Trophoblast cell (in vitro differentiated cells and primary cell): ENCODE measurements at regions not wholly inside any gene's neighbourhood (a gene's known extent, or its start where the extent isn't known, plus 50 kb on each side); places are given as distances from the start of the nearest gene placed in this dataset.

ENCODE experiments used
- DNase-seq, 2 donors: peaks; one replicate each; pipeline ENCODE4 v3.0.0-alpha.2; 2016
- H2AFZ ChIP-seq: 2 replicates; pipeline ENCODE4 v1.6.1; 2013; ENCODE audit warnings: low read length, moderate library complexity, mild to moderate bottlenecking; ENCODE audit not compliant: insufficient read depth, poor library complexity
- H2AK5ac ChIP-seq: 2 replicates; pipeline ENCODE4 v1.6.1; 2013; ENCODE audit warnings: mild to moderate bottlenecking, low read length
- H2BK120ac ChIP-seq: 2 replicates; pipeline ENCODE4 v1.6.1; 2013; ENCODE audit warnings: low read length, mild to moderate bottlenecking, moderate library complexity; ENCODE audit not compliant: insufficient read depth, poor library complexity
- H2BK12ac ChIP-seq: 2 replicates; pipeline ENCODE4 v1.6.1; 2013; ENCODE audit warnings: mild to moderate bottlenecking, low read length, moderate library complexity
- H2BK5ac ChIP-seq: 2 replicates; pipeline ENCODE4 v1.6.1; 2013; ENCODE audit warnings: low read length, low read depth, moderate library complexity, mild to moderate bottlenecking; ENCODE audit not compliant: poor library complexity
- H3K14ac ChIP-seq: 2 replicates; pipeline ENCODE4 v1.6.1; 2013; ENCODE audit warnings: mild to moderate bottlenecking, low read length
- H3K18ac ChIP-seq: 2 replicates; pipeline ENCODE4 v1.6.1; 2013; ENCODE audit warnings: mild to moderate bottlenecking, low read length
- H3K23ac ChIP-seq: 2 replicates; pipeline ENCODE4 v1.6.1; 2013; ENCODE audit warnings: low read length
- H3K27ac ChIP-seq: 2 replicates; pipeline ENCODE4 v1.5.1; 2013; ENCODE audit warnings: low read depth, mild to moderate bottlenecking, inconsistent platforms, low read length, moderate library complexity
- H3K27me3 ChIP-seq: 2 replicates; pipeline ENCODE4 v1.6.1; 2013; ENCODE audit warnings: inconsistent platforms, mild to moderate bottlenecking, low read length, moderate library complexity; ENCODE audit not compliant: insufficient read depth
- H3K36me3 ChIP-seq, 2 experiments: 1 replicate in 1 of 2; 2 replicates in 1 of 2; pipeline ENCODE4 v1.6.1; 2013; ENCODE audit warnings: low read length in 2 of 2, mild to moderate bottlenecking in 2 of 2, moderate library complexity in 1 of 2; ENCODE audit not compliant: insufficient read depth in 2 of 2, control insufficient read depth in 1 of 2
- H3K4ac ChIP-seq: 2 replicates; pipeline ENCODE4 v1.6.1; 2013; ENCODE audit warnings: low read depth, mild to moderate bottlenecking, low read length, moderate library complexity
- H3K4me1 ChIP-seq, 2 experiments: 1 replicate in 1 of 2; 2 replicates in 1 of 2; pipeline ENCODE4 v1.6.1; 2013; ENCODE audit warnings: low read length in 2 of 2, mild to moderate bottlenecking in 2 of 2, moderate library complexity in 1 of 2; ENCODE audit not compliant: insufficient read depth in 2 of 2, control insufficient read depth in 1 of 2
- H3K4me2 ChIP-seq: 2 replicates; pipeline ENCODE4 v1.6.1; 2013; ENCODE audit warnings: inconsistent platforms, mild to moderate bottlenecking, low read length, moderate library complexity
- H3K4me3 ChIP-seq: 2 replicates; pipeline ENCODE4 v1.5.1; 2013; ENCODE audit warnings: mild to moderate bottlenecking, low read depth, low read length, inconsistent platforms
- H3K79me1 ChIP-seq: one replicate; pipeline ENCODE4 v1.6.1; 2013; ENCODE audit warnings: low read length
- H3K79me2 ChIP-seq: 2 replicates; pipeline ENCODE4 v1.6.1; 2013; ENCODE audit warnings: low read length, mild to moderate bottlenecking; ENCODE audit not compliant: control insufficient read depth, insufficient read depth, poor library complexity
- H3K9ac ChIP-seq: 2 replicates; pipeline ENCODE4 v1.6.1; 2013; ENCODE audit warnings: mild to moderate bottlenecking, low read length
- H3K9me3 ChIP-seq: 2 replicates; pipeline ENCODE4 v1.6.1; 2013; ENCODE audit warnings: low read depth, mild to moderate bottlenecking, control low read depth, inconsistent platforms, low read length; ENCODE audit not compliant: insufficient read depth
- H4K12ac ChIP-seq: 2 replicates; pipeline ENCODE4 v1.6.1; 2013; ENCODE audit warnings: low read depth, mild to moderate bottlenecking, low read length, moderate library complexity
- H4K8ac ChIP-seq: 2 replicates; pipeline ENCODE4 v1.6.1; 2013; ENCODE audit warnings: low read depth, mild to moderate bottlenecking, low read length, moderate library complexity
- H4K91ac ChIP-seq: one replicate; pipeline ENCODE4 v1.6.1; 2013; ENCODE audit warnings: low read depth, mild to moderate bottlenecking, low read length, moderate library complexity
- whole genome bisulfite sequencing: extraction: QIAGEN DNeasy Blood & Tissue Kit; methylation state at CpG from one replicate; pipeline ENCODE4 v1.1.7; 2013; ENCODE audit warnings: missing lambda C conversion rate; ENCODE audit not compliant: insufficient read length, insufficient coverage; ENCODE audit errors: extremely low coverage; 5-methylcytosine and 5-hydroxymethylcytosine counted together

DNA sequence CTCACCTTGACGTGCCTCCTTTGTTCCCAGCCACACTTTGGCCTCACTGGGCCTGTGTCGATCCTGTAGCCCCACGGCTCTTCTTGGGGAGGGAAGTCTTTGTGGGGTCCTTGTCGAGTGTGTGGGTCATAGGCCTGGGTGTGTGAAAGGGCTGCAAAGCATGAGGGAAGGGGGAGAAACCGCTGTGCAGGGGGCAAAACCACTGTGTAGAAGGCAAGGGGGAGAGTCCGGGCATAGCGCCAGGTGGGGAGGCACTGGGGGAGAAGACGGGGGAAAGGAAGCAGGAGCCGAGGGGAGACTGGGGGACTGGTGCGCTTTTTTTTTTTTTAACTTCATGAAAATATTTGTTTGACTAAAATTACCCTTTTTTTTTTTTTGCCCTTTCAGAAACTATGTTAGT lies 65.1 kb upstream of the RASD2 start:
- DNase-seq: no peak
- Histone ChIP-seq H2BK120ac (no peak overlapping the region), H3K4me1 (peaks cover 0 to 3% of the 10 kb centered on the region in 2 experiments), H3K27me3 (no peaks in the 10 kb centered on the region), H3K23ac (no peak overlapping the region), H3K79me1 (no peaks in the 10 kb centered on the region), H2AFZ (no peak overlapping the region), H3K36me3 (no peaks in the 10 kb centered on the region), H3K18ac (no peak overlapping the region), H2BK12ac (no peak overlapping the region), H4K12ac (no peak overlapping the region), H4K91ac (no peak overlapping the region), H3K4me2 (no peak overlapping the region), H3K4ac (no peak overlapping the region), H3K79me2 (no peaks in the 10 kb centered on the region), H3K14ac (no peak overlapping the region), H2AK5ac (no peak overlapping the region), H3K9ac (no peak overlapping the region), H2BK5ac (no peak overlapping the region), H3K4me3 (no peak overlapping the region), H4K8ac (no peak overlapping the region), H3K27ac (no peak overlapping the region), H3K9me3 (peaks cover 9% of the 10 kb centered on the region)
- no CpG with 5 or more reads among the region's 10 CpGs for WGBS

DNA sequence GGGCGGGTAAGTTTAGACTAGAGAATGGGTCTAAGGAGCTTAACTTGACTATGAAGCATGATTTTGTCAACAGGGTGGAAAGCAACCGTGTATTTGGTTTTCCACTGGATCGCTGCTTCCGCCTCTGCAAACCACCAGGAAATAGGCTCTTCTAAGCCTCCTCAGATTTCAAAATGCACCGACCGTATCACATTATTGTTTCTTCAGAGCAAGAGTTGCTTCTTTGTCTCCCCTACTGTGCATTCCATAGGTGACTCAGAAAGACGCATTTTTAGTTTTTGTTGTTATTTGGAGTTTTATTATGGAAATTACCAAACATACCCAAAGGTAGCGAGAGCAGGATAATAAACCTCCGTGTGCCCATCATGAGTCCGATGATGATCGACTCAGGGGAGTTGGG lies 64.3 kb upstream of the RASD2 start:
- Histone ChIP-seq H4K12ac (no peak overlapping the region), H2AFZ (no peak overlapping the region), H2BK120ac (no peak overlapping the region), H4K8ac (no peak overlapping the region), H3K4ac (no peak overlapping the region), H3K36me3 (no peaks in the 10 kb centered on the region), H3K9ac (no peak overlapping the region), H3K79me2 (no peaks in the 10 kb centered on the region), H3K27ac (no peak overlapping the region), H3K79me1 (no peaks in the 10 kb centered on the region), H2BK12ac (no peak overlapping the region), H4K91ac (no peak overlapping the region), H3K4me1 (peaks cover 0 to 3% of the 10 kb centered on the region in 2 experiments), H3K4me2 (no peak overlapping the region), H3K18ac (no peak overlapping the region), H2AK5ac (no peak overlapping the region), H3K23ac (no peak overlapping the region), H3K14ac (no peak overlapping the region), H2BK5ac (no peak overlapping the region), H3K27me3 (no peaks in the 10 kb centered on the region), H3K9me3 (peaks cover 7% of the 10 kb centered on the region), H3K4me3 (no peak overlapping the region)
- no CpG with 5 or more reads among the region's 11 CpGs for WGBS
- no peak for DNase-seq

DNA sequence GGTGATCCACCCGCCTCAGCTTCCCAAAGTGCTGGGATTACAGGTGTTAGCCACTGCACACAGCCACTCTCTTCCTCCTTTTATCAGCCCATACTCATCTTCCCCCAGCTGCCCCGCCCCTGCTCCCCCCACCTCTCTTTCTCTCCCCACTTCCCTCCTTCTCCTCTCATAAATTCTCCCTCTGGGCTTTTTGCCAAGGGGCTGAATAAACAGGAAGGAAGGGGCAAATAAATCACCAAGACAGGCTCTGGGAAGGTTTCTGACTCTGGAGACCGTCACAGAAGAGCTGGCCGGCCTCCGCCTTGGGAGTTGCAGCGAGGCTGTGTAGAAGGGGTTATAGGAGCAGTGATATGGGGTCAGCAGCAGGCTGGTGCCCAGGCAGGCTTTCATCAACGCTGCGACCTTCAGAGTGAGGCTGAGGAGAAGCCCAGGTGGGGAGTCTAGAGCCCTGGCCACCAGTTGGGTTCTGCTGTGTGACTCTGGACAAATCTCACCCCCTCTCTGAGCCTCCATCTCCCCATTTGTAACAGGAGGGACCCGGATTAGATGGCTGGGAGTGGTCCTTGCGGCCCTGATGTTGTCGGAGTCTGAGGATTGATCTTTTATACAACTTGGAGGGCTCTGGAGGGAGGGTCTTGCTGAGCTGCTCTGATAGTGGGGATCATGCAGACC lies 62.6 kb upstream of the RASD2 start:
- peak in 1 of 2 donors; percentile 18 for DNase-seq
- H4K91ac ChIP-seq: no peak overlapping the region
- H3K4me2 ChIP-seq: no peak overlapping the region
- no peak overlapping the region for H3K4me3 ChIP-seq
- H2BK120ac ChIP-seq: no peak overlapping the region
- H3K27ac ChIP-seq: no peak overlapping the region
- H2AK5ac ChIP-seq: no peak overlapping the region
- no peak overlapping the region for H2BK5ac ChIP-seq
- H3K14ac ChIP-seq: no peak overlapping the region
- H3K4me1 ChIP-seq: peaks cover 0 to 3% of the 10 kb centered on the region in 2 experiments
- no CpG with 5 or more reads among the region's 11 CpGs for WGBS
- H4K12ac ChIP-seq: no peak overlapping the region
- no peak overlapping the region for H3K18ac ChIP-seq
- H3K36me3 ChIP-seq: no peaks in the 10 kb centered on the region
- H3K27me3 ChIP-seq: no peaks in the 10 kb centered on the region
- H3K23ac ChIP-seq: no peak overlapping the region
- peaks cover 2% of the 10 kb centered on the region for H3K9me3 ChIP-seq
- H3K9ac ChIP-seq: no peak overlapping the region
- no peak overlapping the region for H2BK12ac ChIP-seq
- H3K79me2 ChIP-seq: no peaks in the 10 kb centered on the region
- no peak overlapping the region for H2AFZ ChIP-seq
- no peaks in the 10 kb centered on the region for H3K79me1 ChIP-seq
- no peak overlapping the region for H3K4ac ChIP-seq
- no peak overlapping the region for H4K8ac ChIP-seq

DNA sequence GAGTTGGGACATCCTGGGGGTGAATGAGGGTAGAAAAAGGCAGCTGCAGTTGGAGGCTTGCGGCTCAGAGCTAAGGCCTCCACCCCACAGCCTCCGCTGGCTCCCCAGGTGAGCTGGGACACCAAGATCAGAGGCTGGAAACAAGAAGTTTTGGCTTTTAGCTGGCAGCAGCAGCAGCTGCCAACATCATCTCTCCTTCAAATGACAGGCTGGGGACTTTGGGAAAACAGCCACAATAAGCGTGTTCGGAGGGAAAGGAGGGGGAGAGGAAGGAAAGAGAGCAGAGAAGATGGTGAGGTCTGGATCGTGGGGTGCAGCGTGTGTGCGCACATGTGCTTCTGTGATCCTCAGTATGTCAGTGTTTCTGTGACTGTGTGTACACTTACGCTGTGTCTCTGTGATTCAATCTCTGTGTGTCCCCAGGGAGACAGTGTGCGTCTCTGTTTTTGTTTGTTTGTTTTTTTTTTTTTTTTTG lies 62.0 kb upstream of the RASD2 start:
- H4K12ac ChIP-seq: no peak overlapping the region
- H3K79me2 ChIP-seq: no peaks in the 10 kb centered on the region
- H3K4me1 ChIP-seq: no peaks in the 10 kb centered on the region
- no peak overlapping the region for H3K14ac ChIP-seq
- H3K9me3 ChIP-seq: peaks cover 2% of the 10 kb centered on the region
- no peaks in the 10 kb centered on the region for H3K79me1 ChIP-seq
- no peak overlapping the region for H2AK5ac ChIP-seq
- no peak overlapping the region for H2BK120ac ChIP-seq
- no peak overlapping the region for H2BK12ac ChIP-seq
- no peak overlapping the region for H4K91ac ChIP-seq
- no peak overlapping the region for H3K4ac ChIP-seq
- H3K27me3 ChIP-seq: no peaks in the 10 kb centered on the region
- WGBS: no CpG with 5 or more reads among the region's 9 CpGs
- H3K18ac ChIP-seq: no peak overlapping the region
- H2BK5ac ChIP-seq: no peak overlapping the region
- H3K9ac ChIP-seq: peak overlapping the region; percentile 35
- H3K23ac ChIP-seq: no peak overlapping the region
- no peaks in the 10 kb centered on the region for H3K36me3 ChIP-seq
- no peak overlapping the region for H3K4me2 ChIP-seq
- no peak for DNase-seq
- no peak overlapping the region for H2AFZ ChIP-seq
- no peak overlapping the region for H4K8ac ChIP-seq
- no peak overlapping the region for H3K27ac ChIP-seq
- H3K4me3 ChIP-seq: no peak overlapping the region
